Kidney (tissue), 13 donors: ENCODE measurements at regions not wholly inside any gene's neighbourhood (a gene's known extent, or its start where the extent isn't known, plus 50 kb on each side); places are given as distances from the start of the nearest gene placed in this dataset.

Experiments
- DNase-seq, 5 donors: peaks; one replicate each; pipeline ENCODE4 v3.0.0-alpha.2; 2013 to 2020
- FAIRE-seq: peaks from 2 replicates; lab custom pipeline; 2012; peaks lifted over from hg19 to GRCh38; lab: Jason Lieb, UNC
- H3K27ac ChIP-seq, 2 donors: one replicate each; pipeline ENCODE4 v1.7.0; 2013; ENCODE audit warnings: low read depth in 2 of 2, low read length in 2 of 2, inconsistent platforms in 1 of 2
- H3K27me3 ChIP-seq: one replicate; pipeline ENCODE4 v1.7.1; 2013; ENCODE audit warnings: low read length, inconsistent platforms; ENCODE audit not compliant: control insufficient read depth, insufficient read depth
- H3K36me3 ChIP-seq, 3 donors: one replicate each; pipeline versions ENCODE4 v1.7.0 to v1.7.1; 2013; ENCODE audit warnings: low read length in 3 of 3, control low read depth in 1 of 3, inconsistent platforms in 1 of 3; ENCODE audit not compliant: insufficient read depth in 3 of 3, control insufficient read depth in 2 of 3
- H3K4me1 ChIP-seq, 3 donors: one replicate each; pipeline versions ENCODE4 v1.7.0 to v1.7.1; 2013; ENCODE audit warnings: low read length in 3 of 3, inconsistent platforms in 1 of 3, low read depth in 1 of 3; ENCODE audit not compliant: control insufficient read depth in 2 of 3, insufficient read depth in 2 of 3
- H3K4me3 ChIP-seq, 3 donors: one replicate each; pipeline versions ENCODE4 v1.7.0 to v1.8.1; 2013; ENCODE audit warnings: low read length in 3 of 3, control low read depth in 1 of 3, inconsistent platforms in 1 of 3
- H3K9ac ChIP-seq, 3 donors: one replicate each; pipeline versions ENCODE4 v1.7.0 to v1.7.1; 2013; ENCODE audit warnings: low read length in 3 of 3, control low read depth in 1 of 3, inconsistent platforms in 1 of 3
- H3K9me3 ChIP-seq, 3 donors: one replicate each; pipeline versions ENCODE4 v1.7.0 to v1.7.1; 2013; ENCODE audit warnings: low read length in 3 of 3, control low read depth in 1 of 3, inconsistent platforms in 1 of 3; ENCODE audit not compliant: control insufficient read depth in 2 of 3, insufficient read depth in 1 of 3
- intact Hi-C: fragments of 100-400 bp; cut with DNase I; formaldehyde crosslinking; loops from one replicate; pipeline ENCODE4 v1.11.1; 2022
- TF ChIP-seq, protein P1 (sequence below): IDR thresholded peaks from 3 replicates; pipeline ENCODE4 v1.5.1; 2012; ENCODE audit warnings: mild to moderate bottlenecking, moderate library complexity, borderline replicate concordance; ENCODE audit not compliant: insufficient read depth; ENCODE audit errors: extremely low read depth
- donor health status: control.
- donor health status: control.
- donor health status: control.
- donor health status: control.
- donor health status: control.
- donor health status: DM: yes; HTN: yes; CAD: no.
- donor health status: Normal renal cell carcinoma (clear cell type).

GRCh38 chr10:44034946-44035345 is 350.0 kb downstream of the CXCL12 start:
- H3K27me3 ChIP-seq = no peaks in the 10 kb centered on the region
- FAIRE-seq (no peak), DNase-seq (no peak)
- intact Hi-C loops = no loop called here
- H3K4me3 ChIP-seq = no peak overlapping the region
- TF ChIP-seq, protein P1, sequence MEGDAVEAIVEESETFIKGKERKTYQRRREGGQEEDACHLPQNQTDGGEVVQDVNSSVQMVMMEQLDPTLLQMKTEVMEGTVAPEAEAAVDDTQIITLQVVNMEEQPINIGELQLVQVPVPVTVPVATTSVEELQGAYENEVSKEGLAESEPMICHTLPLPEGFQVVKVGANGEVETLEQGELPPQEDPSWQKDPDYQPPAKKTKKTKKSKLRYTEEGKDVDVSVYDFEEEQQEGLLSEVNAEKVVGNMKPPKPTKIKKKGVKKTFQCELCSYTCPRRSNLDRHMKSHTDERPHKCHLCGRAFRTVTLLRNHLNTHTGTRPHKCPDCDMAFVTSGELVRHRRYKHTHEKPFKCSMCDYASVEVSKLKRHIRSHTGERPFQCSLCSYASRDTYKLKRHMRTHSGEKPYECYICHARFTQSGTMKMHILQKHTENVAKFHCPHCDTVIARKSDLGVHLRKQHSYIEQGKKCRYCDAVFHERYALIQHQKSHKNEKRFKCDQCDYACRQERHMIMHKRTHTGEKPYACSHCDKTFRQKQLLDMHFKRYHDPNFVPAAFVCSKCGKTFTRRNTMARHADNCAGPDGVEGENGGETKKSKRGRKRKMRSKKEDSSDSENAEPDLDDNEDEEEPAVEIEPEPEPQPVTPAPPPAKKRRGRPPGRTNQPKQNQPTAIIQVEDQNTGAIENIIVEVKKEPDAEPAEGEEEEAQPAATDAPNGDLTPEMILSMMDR = no peak
- no peak overlapping the region for H3K9ac ChIP-seq
- no peaks in the 10 kb centered on the region for H3K9me3 ChIP-seq
- H3K4me1 ChIP-seq = no peaks in the 10 kb centered on the region
- H3K36me3 ChIP-seq = no peaks in the 10 kb centered on the region
- no peak overlapping the region for H3K27ac ChIP-seq

DNA sequence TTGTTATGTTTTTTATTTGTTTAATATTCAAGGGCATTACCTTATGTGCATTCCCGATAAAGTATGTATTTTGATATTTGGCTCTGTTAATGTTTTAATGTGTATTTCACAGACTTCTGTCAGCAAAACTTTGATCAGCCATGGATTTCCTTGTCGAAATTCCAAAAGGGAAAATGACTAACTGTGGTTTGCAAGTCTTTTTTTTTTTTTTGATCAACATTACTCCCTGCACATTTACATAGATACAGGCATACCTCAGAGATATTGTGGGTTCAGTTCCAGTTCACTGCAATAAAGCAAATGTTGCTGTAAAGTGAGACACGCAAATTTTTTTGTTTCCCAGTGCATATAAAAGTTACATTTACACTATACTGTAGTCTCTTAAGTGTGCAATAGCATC is 351.9 kb downstream of the CXCL12 start:
- no peaks in the 10 kb centered on the region for H3K9me3 ChIP-seq
- no peak overlapping the region for H3K9ac ChIP-seq
- no peaks in the 10 kb centered on the region for H3K36me3 ChIP-seq
- FAIRE-seq (no peak), DNase-seq (peak in 1 of 5 donors; percentile 16)
- intact Hi-C loops = no loop called here
- TF ChIP-seq, protein P1 = no peak
- no peaks in the 10 kb centered on the region for H3K4me1 ChIP-seq
- no peaks in the 10 kb centered on the region for H3K27me3 ChIP-seq
- no peak overlapping the region for H3K4me3 ChIP-seq
- H3K27ac ChIP-seq = no peak overlapping the region

- no peak overlapping the region for H3K27ac ChIP-seq
- no peaks in the 10 kb centered on the region for H3K27me3 ChIP-seq
- H3K9me3 ChIP-seq = no peaks in the 10 kb centered on the region
- no peak overlapping the region for H3K4me3 ChIP-seq
- FAIRE-seq (no peak), DNase-seq (no peak)
- no peak overlapping the region for H3K9ac ChIP-seq
- H3K4me1 ChIP-seq = no peaks in the 10 kb centered on the region
- no peaks in the 10 kb centered on the region for H3K36me3 ChIP-seq
- intact Hi-C loops = no loop called here
- TF ChIP-seq, protein P1 = no peak
These were observed 352.7 kb downstream of the CXCL12 start for GRCh38 chr10:44032216-44032615.

DNA sequence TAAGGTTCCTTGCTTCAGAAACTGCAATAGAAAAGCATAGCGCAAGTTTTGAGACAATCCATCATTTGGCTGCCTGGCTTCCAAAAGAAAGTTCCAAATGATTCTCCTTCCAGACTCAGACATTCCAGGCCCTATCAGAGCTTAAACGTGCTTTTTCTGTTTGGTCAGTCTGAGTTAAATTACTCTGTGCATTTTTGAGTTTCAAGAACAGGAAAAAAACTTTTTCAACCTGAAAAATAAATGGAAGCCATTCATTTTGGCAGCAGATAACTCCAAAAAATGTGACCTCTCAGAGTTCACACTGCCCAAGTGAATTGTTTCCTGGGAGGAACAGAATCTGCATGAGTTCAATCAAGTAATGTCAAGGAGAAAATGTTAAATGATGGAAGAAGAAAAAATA is 354.2 kb downstream of the CXCL12 start:
- H3K36me3 ChIP-seq = no peaks in the 10 kb centered on the region
- no peaks in the 10 kb centered on the region for H3K4me1 ChIP-seq
- no peak overlapping the region for H3K27ac ChIP-seq
- no peaks in the 10 kb centered on the region for H3K9me3 ChIP-seq
- no peaks in the 10 kb centered on the region for H3K27me3 ChIP-seq
- TF ChIP-seq, protein P1 = no peak
- H3K4me3 ChIP-seq = no peak overlapping the region
- FAIRE-seq (no peak), DNase-seq (peak in 1 of 5 donors; percentile 43)
- intact Hi-C loops = no loop called here
- no peak overlapping the region for H3K9ac ChIP-seq
